ENCODE measurements at regions not wholly inside any gene's neighbourhood (a gene's known extent, or its start where the extent isn't known, plus 50 kb on each side); places are given as distances from the start of the nearest gene placed in this dataset.

- no peaks in the 10 kb centered on the region for H3K4me1 ChIP-seq (ENCODE audit: control insufficient read depth, insufficient read depth, low read length)
- CTCF ChIA-PET, result interaction anchor here (0.7 to 1.2 kb wide), 2 partner anchors 80 to 258 kb away, joined by 5 to 7 read pairs; no protein-coding TSS in a partner anchor
- POLR2A ChIA-PET, result no interaction called here
- no peaks in the 10 kb centered on the region for H3K9me3 ChIP-seq (ENCODE audit: control insufficient read depth, insufficient read depth, low read depth, low read length)
- H3K4me3 ChIP-seq (ENCODE audit: low read depth, low read length), result no peak overlapping the region
- no peaks in the 10 kb centered on the region for H3K36me3 ChIP-seq (ENCODE audit: control insufficient read depth in 2 of 2, insufficient read depth in 1 of 2, low read length in 2 of 2)
- H3K27ac ChIP-seq (ENCODE audit: extremely low read depth, low read depth, low read length), result no peak overlapping the region
- TF ChIP-seq KLF16 (tag by site-specific recombination; IDR thresholded peaks at IDR 0.05), result no peak
- TF ChIP-seq ZNF785 (tag by site-specific recombination; IDR thresholded peaks at IDR 0.05), result no peak
- no peak for TF ChIP-seq ZNF23 (tag by site-specific recombination; IDR thresholded peaks at IDR 0.05; ENCODE audit: borderline replicate concordance)
Measured at GRCh38 chr1:209485751-209486150, 97.8 kb upstream of the CAMK1G start.

GRCh38 chr1:209486861-209487593 lies 96.5 kb upstream of the CAMK1G start:
- CTCF ChIA-PET, result interaction anchor here (0.5 to 1.3 kb wide), 5 partner anchors 18 to 239 kb away, joined by 3 read pairs; no protein-coding TSS in a partner anchor

GRCh38 chr1:209490013-209490412 lies 93.5 kb upstream of the CAMK1G start:
- POLR2A ChIA-PET, result no interaction called here
- no peaks in the 10 kb centered on the region for H3K36me3 ChIP-seq (ENCODE audit: control insufficient read depth in 2 of 2, insufficient read depth in 1 of 2, low read length in 2 of 2)
- no peaks in the 10 kb centered on the region for H3K4me1 ChIP-seq (ENCODE audit: control insufficient read depth, insufficient read depth, low read length)
- H3K9me3 ChIP-seq (ENCODE audit: control insufficient read depth, insufficient read depth, low read depth, low read length), result no peaks in the 10 kb centered on the region
- CTCF ChIA-PET, result interaction anchor here (0.6 to 1.3 kb wide), 19 partner anchors 11 to 1504 kb away, joined by 3 to 7 read pairs (median 3); no protein-coding TSS in a partner anchor
- H3K27ac ChIP-seq (ENCODE audit: extremely low read depth, low read depth, low read length), result no peak overlapping the region
- H3K4me3 ChIP-seq (ENCODE audit: low read depth, low read length), result no peak overlapping the region
- no peak for TF ChIP-seq ZNF423 (tag by site-specific recombination; IDR thresholded peaks at IDR 0.05)
- no peak for TF ChIP-seq PRDM4 (tag by site-specific recombination; IDR thresholded peaks at IDR 0.05)
- TF ChIP-seq ZNF148 (tag by site-specific recombination; IDR thresholded peaks at IDR 0.05; ENCODE audit: borderline replicate concordance), result no peak
- TF ChIP-seq ZSCAN16 (tag by site-specific recombination; IDR thresholded peaks at IDR 0.05), result no peak
- TF ChIP-seq ZBTB11 (tag by site-specific recombination; conservative IDR thresholded peaks at IDR 0.05; ENCODE audit: low read depth), result no peak
- no peak for TF ChIP-seq ZNF521 (tag by site-specific recombination; IDR thresholded peaks at IDR 0.05)
- no peak for TF ChIP-seq ZNF426 (tag by site-specific recombination; IDR thresholded peaks at IDR 0.05)

More at GRCh38 chr1:209486861-209487593, 96.5 kb upstream of the CAMK1G start:
- Histone ChIP-seq H3K4me1 (ENCODE audit: control insufficient read depth, insufficient read depth, low read length) (no peaks in the 10 kb centered on the region), H3K27ac (ENCODE audit: extremely low read depth, low read depth, low read length) (no peak overlapping the region), H3K9me3 (ENCODE audit: control insufficient read depth, insufficient read depth, low read depth, low read length) (no peaks in the 10 kb centered on the region), H3K36me3 (ENCODE audit: control insufficient read depth in 2 of 2, insufficient read depth in 1 of 2, low read length in 2 of 2) (no peaks in the 10 kb centered on the region), H3K4me3 (ENCODE audit: low read depth, low read length) (no peak overlapping the region)
- POLR2A ChIA-PET, result no interaction called here
- TF ChIP-seq SCRT2 (tag by site-specific recombination; IDR thresholded peaks at IDR 0.05) (no peak), ZNF202 (tag by site-specific recombination; IDR thresholded peaks at IDR 0.05; ENCODE audit: borderline replicate concordance) (no peak), ZNF76 (tag by site-specific recombination; IDR thresholded peaks at IDR 0.05; ENCODE audit: borderline replicate concordance, low read depth) (no peak), ZSCAN30 (tag by site-specific recombination; IDR thresholded peaks at IDR 0.05) (no peak), PRDM4 (tag by site-specific recombination; IDR thresholded peaks at IDR 0.05) (no peak), ZNF580 (tag by site-specific recombination; IDR thresholded peaks at IDR 0.05) (no peak), ZFP41 (tag by site-specific recombination; IDR thresholded peaks at IDR 0.05; ENCODE audit: borderline replicate concordance) (no peak), ZNF571 (tag by site-specific recombination; IDR thresholded peaks at IDR 0.05) (no peak), SP3 (tag by site-specific recombination; IDR thresholded peaks at IDR 0.05) (no peak), ZNF311 (tag by site-specific recombination; IDR thresholded peaks at IDR 0.05; ENCODE audit: borderline replicate concordance) (no peak), ZNF843 (tag by site-specific recombination; IDR thresholded peaks at IDR 0.05) (no peak), ZBTB17 (tag by site-specific recombination; IDR thresholded peaks at IDR 0.05) (no peak)
